Large intestine (tissue), 3 donors: ENCODE measurements at regions not wholly inside any gene's neighbourhood (a gene's known extent, or its start where the extent isn't known, plus 50 kb on each side); places are given as distances from the start of the nearest gene placed in this dataset.
A peak's percentile ranks its signal among the peaks of the same experiment; 100 is the strongest.

Experiments
- DNase-seq, 2 donors: peaks; one replicate each; pipeline versions ENCODE4 v3.0.0 to v3.0.0-alpha.2; 2013
- H3K27ac ChIP-seq: one replicate; pipeline ENCODE4 v1.5.1; 2013; ENCODE audit warnings: low read length
- H3K27me3 ChIP-seq: 2 replicates; pipeline ENCODE4 v1.6.1; 2013; ENCODE audit warnings: low read length; ENCODE audit not compliant: control insufficient read depth, insufficient read depth
- H3K36me3 ChIP-seq: 2 replicates; pipeline ENCODE4 v1.6.1; 2013; ENCODE audit warnings: low read length; ENCODE audit not compliant: control insufficient read depth, insufficient read depth
- H3K4me1 ChIP-seq: one replicate; pipeline ENCODE4 v1.6.1; 2013; ENCODE audit warnings: low read length; ENCODE audit not compliant: control insufficient read depth, insufficient read depth
- H3K4me3 ChIP-seq: one replicate; pipeline ENCODE4 v1.5.1; 2013; ENCODE audit warnings: low read length
- H3K9me3 ChIP-seq: one replicate; pipeline ENCODE4 v1.6.1; 2013; ENCODE audit warnings: mild to moderate bottlenecking, low read depth, low read length, moderate library complexity; ENCODE audit not compliant: control insufficient read depth
- WGBS: methylation state at CpG from one replicate; pipeline ENCODE4 v1.1.5; 2013; ENCODE audit warnings: low lambda C conversion rate; ENCODE audit not compliant: insufficient coverage; 5-methylcytosine and 5-hydroxymethylcytosine counted together

GRCh38 chr1:209364716-209365115 lies 218.8 kb upstream of the CAMK1G start:
- Histone ChIP-seq H3K9me3 (no peaks in the 10 kb centered on the region), H3K27ac (no peak overlapping the region), H3K4me3 (no peak overlapping the region), H3K36me3 (no peaks in the 10 kb centered on the region), H3K27me3 (no peaks in the 10 kb centered on the region), H3K4me1 (peaks cover 4% of the 10 kb centered on the region)
- WGBS, result 78% methylated on average over 1 of the region's 3 CpGs
- no peak for DNase-seq

- WGBS, result 70% methylated on average over 2 of the region's 7 CpGs
These were observed 216.3 kb upstream of the CAMK1G start for GRCh38 chr1:209367061-209367772.

GRCh38 chr1:209368864-209369598 lies 214.5 kb upstream of the CAMK1G start:
- WGBS, result no CpG with 5 or more reads among the region's 8 CpGs
- peak; percentile 11 to 23 for DNase-seq
- H3K4me3 ChIP-seq, result no peak overlapping the region
- H3K4me1 ChIP-seq, result no peaks in the 10 kb centered on the region
- no peaks in the 10 kb centered on the region for H3K9me3 ChIP-seq
- no peaks in the 10 kb centered on the region for H3K27me3 ChIP-seq
- no peak overlapping the region for H3K27ac ChIP-seq
- no peaks in the 10 kb centered on the region for H3K36me3 ChIP-seq

More at GRCh38 chr1:209367061-209367772, 216.3 kb upstream of the CAMK1G start:
- no peaks in the 10 kb centered on the region for H3K9me3 ChIP-seq
- H3K4me3 ChIP-seq, result no peak overlapping the region
- H3K27ac ChIP-seq, result no peak overlapping the region
- no peaks in the 10 kb centered on the region for H3K36me3 ChIP-seq
- no peak for DNase-seq
- no peaks in the 10 kb centered on the region for H3K27me3 ChIP-seq
- peaks cover 4% of the 10 kb centered on the region for H3K4me1 ChIP-seq

GRCh38 chr1:209370241-209370995 lies 213.1 kb upstream of the CAMK1G start:
- H3K9me3 ChIP-seq, result no peaks in the 10 kb centered on the region
- H3K27me3 ChIP-seq, result no peaks in the 10 kb centered on the region
- WGBS, result no CpG with 5 or more reads among the region's 6 CpGs
- no peak for DNase-seq
- H3K4me3 ChIP-seq, result no peak overlapping the region
- H3K27ac ChIP-seq, result no peak overlapping the region
- no peaks in the 10 kb centered on the region for H3K4me1 ChIP-seq
- H3K36me3 ChIP-seq, result no peaks in the 10 kb centered on the region

- Histone ChIP-seq H3K27ac (no peak overlapping the region), H3K9me3 (no peaks in the 10 kb centered on the region), H3K36me3 (no peaks in the 10 kb centered on the region), H3K4me1 (no peaks in the 10 kb centered on the region), H3K27me3 (no peaks in the 10 kb centered on the region), H3K4me3 (no peak overlapping the region)
- DNase-seq, result no peak
- WGBS, result no CpG with 5 or more reads among the region's 5 CpGs
These were observed 208.4 kb upstream of the CAMK1G start for GRCh38 chr1:209375097-209375496.

GRCh38 chr1:209375671-209376365 lies 207.7 kb upstream of the CAMK1G start:
- Histone ChIP-seq H3K27ac (no peak overlapping the region), H3K27me3 (no peaks in the 10 kb centered on the region), H3K36me3 (no peaks in the 10 kb centered on the region), H3K9me3 (no peaks in the 10 kb centered on the region), H3K4me3 (no peak overlapping the region), H3K4me1 (no peaks in the 10 kb centered on the region)
- 100% methylated on average over 1 of the region's 2 CpGs for WGBS
- DNase-seq, result no peak

GRCh38 chr1:209376774-209377173 lies 206.7 kb upstream of the CAMK1G start:
- DNase-seq, result no peak
- Histone ChIP-seq H3K36me3 (no peaks in the 10 kb centered on the region), H3K27ac (no peak overlapping the region), H3K4me3 (no peak overlapping the region), H3K4me1 (no peaks in the 10 kb centered on the region), H3K9me3 (no peaks in the 10 kb centered on the region), H3K27me3 (no peaks in the 10 kb centered on the region)

- 88% methylated on average over 1 of the region's 2 CpGs for WGBS
- no peak for DNase-seq
- H3K27me3 ChIP-seq, result no peaks in the 10 kb centered on the region
- no peaks in the 10 kb centered on the region for H3K36me3 ChIP-seq
- H3K9me3 ChIP-seq, result no peaks in the 10 kb centered on the region
- no peaks in the 10 kb centered on the region for H3K4me1 ChIP-seq
- H3K27ac ChIP-seq, result no peak overlapping the region
- no peak overlapping the region for H3K4me3 ChIP-seq
These were observed 205.5 kb upstream of the CAMK1G start for GRCh38 chr1:209377995-209378394.

- no CpG with 5 or more reads among the region's 1 CpG for whole genome bisulfite sequencing
- H3K27me3 ChIP-seq, result no peaks in the 10 kb centered on the region
These were observed 204.2 kb upstream of the CAMK1G start for GRCh38 chr1:209379280-209379679.

GRCh38 chr1:209380420-209380819 lies 203.1 kb upstream of the CAMK1G start:
- no peak overlapping the region for H3K4me3 ChIP-seq
- DNase-seq, result no peak
- no peaks in the 10 kb centered on the region for H3K9me3 ChIP-seq
- H3K4me1 ChIP-seq, result no peaks in the 10 kb centered on the region
- H3K36me3 ChIP-seq, result no peaks in the 10 kb centered on the region
- H3K27ac ChIP-seq, result no peak overlapping the region
- WGBS, result 100% methylated on average over 1 of the region's 1 CpG
- H3K27me3 ChIP-seq, result no peaks in the 10 kb centered on the region

More at GRCh38 chr1:209379280-209379679, 204.2 kb upstream of the CAMK1G start:
- DNase-seq, result no peak
- Histone ChIP-seq H3K27ac (no peak overlapping the region), H3K4me1 (no peaks in the 10 kb centered on the region), H3K9me3 (no peaks in the 10 kb centered on the region), H3K36me3 (no peaks in the 10 kb centered on the region), H3K4me3 (no peak overlapping the region)
